ENCODE measurements at regions not wholly inside any gene's neighbourhood (a gene's known extent, or its start where the extent isn't known, plus 50 kb on each side); places are given as distances from the start of the nearest gene placed in this dataset.

DNA sequence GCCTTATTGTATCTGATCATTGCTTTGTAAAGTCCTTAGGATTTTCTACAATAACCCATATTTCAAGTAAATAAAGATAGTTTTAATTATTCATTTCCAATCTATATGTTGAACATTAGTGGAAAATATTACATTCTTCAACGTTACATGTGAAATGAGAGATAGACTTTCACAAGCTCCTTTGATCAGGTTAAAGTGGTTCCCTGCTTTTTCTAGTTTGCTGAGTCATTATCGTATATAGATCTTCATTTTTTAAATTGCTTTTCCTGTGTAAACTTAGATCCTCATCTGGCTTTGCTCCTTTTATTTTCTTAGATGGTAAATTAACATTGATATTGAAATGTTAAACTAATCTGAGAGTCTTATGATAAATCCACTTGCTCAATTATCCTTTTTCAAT, 599.0 kb downstream of the TRAM1L1 start:
- no peak overlapping the region for H3K4me3 ChIP-seq
- in situ Hi-C loops (cut with MboI; ENCODE audit: low sequenced_read_pairs), result no loop called here
- no peaks in the 10 kb centered on the region for H3K36me3 ChIP-seq (replicated peaks)
- no peaks in the 10 kb centered on the region for H3K27me3 ChIP-seq (ENCODE audit: low read depth)
- H3K9me3 ChIP-seq, result no peaks in the 10 kb centered on the region
- DNase-seq (ENCODE audit: low spot score in 2 of 2), result no peak
- peaks cover 4% of the 10 kb centered on the region; the same call in 1 of the 2 replicates for H3K4me1 ChIP-seq

DNA sequence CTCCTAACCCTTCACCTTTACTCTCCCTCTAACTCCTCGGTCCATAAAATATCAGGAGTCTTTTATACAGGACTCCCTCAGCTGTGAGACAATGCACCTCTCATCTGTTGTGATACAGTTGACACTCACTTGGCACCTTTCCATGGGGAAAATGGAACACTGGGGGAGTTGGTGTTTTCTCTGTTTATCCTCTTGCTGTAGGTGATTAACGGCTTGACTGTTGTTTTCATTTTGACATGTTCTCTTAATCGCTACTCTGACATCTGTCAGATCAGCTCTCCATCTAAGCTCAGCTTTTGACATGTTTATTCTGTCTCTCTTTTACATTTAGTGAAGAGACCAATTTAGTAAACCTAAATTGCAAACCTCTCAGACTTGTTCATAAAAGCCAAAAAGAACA, 604.8 kb downstream of the TRAM1L1 start:
- Histone ChIP-seq H3K4me1 (peaks cover 9% of the 10 kb centered on the region), H3K36me3 (replicated peaks) (no peaks in the 10 kb centered on the region), H3K9me3 (no peaks in the 10 kb centered on the region), H3K27me3 (ENCODE audit: low read depth) (no peaks in the 10 kb centered on the region), H3K4me3 (no peak overlapping the region)
- DNase-seq (ENCODE audit: low spot score in 2 of 2), result peak; percentile 74 to 82
- in situ Hi-C loops (cut with MboI; ENCODE audit: low sequenced_read_pairs), result no loop called here

DNA sequence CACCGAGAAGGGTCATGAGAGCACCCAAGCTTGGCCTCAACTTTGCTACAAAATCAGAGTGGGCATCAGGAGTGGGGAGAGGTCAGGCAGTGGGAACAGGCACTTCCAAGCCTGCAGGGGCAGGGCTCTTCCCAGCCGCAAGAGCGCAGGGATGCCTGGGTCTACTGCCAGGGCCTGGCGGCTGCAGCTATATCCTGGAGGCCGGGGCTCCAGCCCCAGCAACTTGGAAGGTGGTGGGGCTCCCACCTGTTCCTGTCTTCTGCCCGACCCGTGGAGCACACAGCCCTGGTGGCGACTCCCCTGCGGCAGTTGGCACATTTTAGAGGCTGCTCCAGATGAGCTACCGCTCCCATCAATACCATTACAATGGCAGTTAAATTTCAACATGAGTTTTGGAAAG, 607.0 kb downstream of the TRAM1L1 start:
- H3K4me1 ChIP-seq, result peaks cover 9% of the 10 kb centered on the region
- H3K4me3 ChIP-seq, result no peak overlapping the region
- no peaks in the 10 kb centered on the region for H3K9me3 ChIP-seq
- in situ Hi-C loops (cut with MboI; ENCODE audit: low sequenced_read_pairs), result no loop called here
- H3K27me3 ChIP-seq (ENCODE audit: low read depth), result no peaks in the 10 kb centered on the region
- no peak for DNase-seq (ENCODE audit: low spot score in 2 of 2)
- H3K36me3 ChIP-seq (replicated peaks), result no peaks in the 10 kb centered on the region

DNA sequence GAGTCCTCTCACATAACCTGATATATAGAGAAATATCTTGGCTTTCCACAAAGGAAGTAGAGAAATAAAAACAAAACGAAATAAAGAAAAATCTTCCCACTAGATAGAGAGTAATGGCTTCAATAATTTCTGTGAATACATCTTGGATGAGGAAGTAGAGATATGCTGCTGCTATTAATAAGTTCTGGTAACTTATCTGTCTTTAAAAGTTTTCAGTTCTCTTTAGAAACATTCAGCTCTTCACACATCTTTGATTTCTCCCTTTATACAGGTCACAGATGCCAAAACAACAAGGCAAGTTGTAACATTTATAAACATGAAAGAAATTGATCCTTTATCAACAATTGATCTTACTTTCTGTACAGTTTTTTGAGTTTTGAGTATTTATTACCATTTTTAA, 615.8 kb downstream of the TRAM1L1 start:
- Histone ChIP-seq H3K9me3 (no peaks in the 10 kb centered on the region), H3K27me3 (ENCODE audit: low read depth) (no peaks in the 10 kb centered on the region), H3K4me3 (no peak overlapping the region), H3K36me3 (replicated peaks) (no peaks in the 10 kb centered on the region), H3K4me1 (no peaks in the 10 kb centered on the region)
- in situ Hi-C loops (cut with MboI; ENCODE audit: low sequenced_read_pairs), result no loop called here
- no peak for DNase-seq (ENCODE audit: low spot score in 2 of 2)

DNA sequence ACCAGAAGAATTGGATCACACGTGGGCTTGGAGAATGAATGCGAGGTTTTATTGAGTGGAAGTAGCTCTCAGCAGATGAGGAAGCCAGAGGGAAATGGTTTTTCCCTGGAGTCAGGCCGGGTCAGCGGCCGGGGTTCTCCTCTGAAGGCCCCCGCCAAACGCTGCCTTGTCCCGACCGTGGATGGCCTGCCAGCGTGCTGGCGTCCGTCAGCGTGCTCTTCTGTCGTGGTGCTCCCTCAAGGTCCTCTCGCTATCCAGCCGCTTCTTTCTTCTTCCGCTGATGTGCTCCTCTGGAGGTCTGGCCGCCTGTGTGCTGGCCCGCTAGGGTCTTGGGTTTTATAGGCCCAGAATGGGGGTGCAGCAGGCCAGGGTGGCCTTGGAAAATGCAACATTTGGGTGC, 632.2 kb downstream of the TRAM1L1 start:
- DNase-seq (ENCODE audit: low spot score in 2 of 2), result no peak
- Histone ChIP-seq H3K9me3 (no peaks in the 10 kb centered on the region), H3K4me3 (no peak overlapping the region), H3K27me3 (ENCODE audit: low read depth) (no peaks in the 10 kb centered on the region), H3K4me1 (0 out of 2 replicates have a peak, but pooled peaks cover 5% of the 10 kb centered on the region), H3K36me3 (replicated peaks) (no peaks in the 10 kb centered on the region)
- in situ Hi-C loops (cut with MboI; ENCODE audit: low sequenced_read_pairs), result no loop called here

DNA sequence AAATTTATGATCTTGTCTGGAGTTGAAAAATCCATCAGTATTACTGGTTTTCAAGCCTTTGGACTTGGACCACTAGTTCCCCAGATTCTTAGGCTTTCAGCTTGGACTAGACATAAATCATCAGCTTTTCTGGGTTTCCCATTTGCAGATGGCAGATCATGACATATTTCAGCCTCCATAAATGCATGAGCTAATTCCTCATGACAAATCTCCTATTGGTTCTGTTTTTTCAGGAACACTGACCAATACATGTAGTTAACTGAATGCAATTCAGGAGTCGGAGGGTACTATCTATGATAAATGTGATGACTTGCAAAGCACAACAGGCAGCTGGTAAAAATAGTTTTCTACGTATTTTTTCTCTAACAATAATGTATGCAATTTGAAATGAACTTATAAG, 635.6 kb downstream of the TRAM1L1 start:
- in situ Hi-C loops (cut with MboI; ENCODE audit: low sequenced_read_pairs), result no loop called here
- Histone ChIP-seq H3K9me3 (no peaks in the 10 kb centered on the region), H3K27me3 (ENCODE audit: low read depth) (no peaks in the 10 kb centered on the region), H3K4me1 (0 out of 2 replicates have a peak, but pooled peaks cover 4% of the 10 kb centered on the region), H3K36me3 (replicated peaks) (no peaks in the 10 kb centered on the region), H3K4me3 (no peak overlapping the region)
- DNase-seq (ENCODE audit: low spot score in 2 of 2), result no peak

DNA sequence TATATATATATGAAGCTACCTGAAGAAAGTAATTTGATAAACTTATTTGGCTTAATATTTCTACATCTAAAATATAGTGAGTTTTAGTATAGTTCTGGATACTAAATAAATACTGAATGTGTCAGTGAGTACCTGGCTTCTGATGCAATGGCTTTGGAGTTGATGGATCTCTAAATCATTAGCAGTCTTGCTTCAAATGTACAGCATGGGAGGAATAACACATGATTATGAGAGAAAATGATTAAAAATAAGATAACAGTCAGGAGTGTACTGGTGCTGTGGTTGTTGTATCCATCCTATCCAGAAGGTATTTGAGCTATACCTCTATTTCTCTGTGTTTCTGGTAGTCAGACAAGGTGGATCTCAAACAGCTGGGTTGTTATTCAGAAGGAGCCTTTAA, 641.3 kb downstream of the TRAM1L1 start:
- no peaks in the 10 kb centered on the region for H3K36me3 ChIP-seq (replicated peaks)
- no peaks in the 10 kb centered on the region for H3K9me3 ChIP-seq
- no peak for DNase-seq (ENCODE audit: low spot score in 2 of 2)
- in situ Hi-C loops (cut with MboI; ENCODE audit: low sequenced_read_pairs), result no loop called here
- no peaks in the 10 kb centered on the region for H3K27me3 ChIP-seq (ENCODE audit: low read depth)
- no peaks in the 10 kb centered on the region for H3K4me1 ChIP-seq
- H3K4me3 ChIP-seq, result no peak overlapping the region

DNA sequence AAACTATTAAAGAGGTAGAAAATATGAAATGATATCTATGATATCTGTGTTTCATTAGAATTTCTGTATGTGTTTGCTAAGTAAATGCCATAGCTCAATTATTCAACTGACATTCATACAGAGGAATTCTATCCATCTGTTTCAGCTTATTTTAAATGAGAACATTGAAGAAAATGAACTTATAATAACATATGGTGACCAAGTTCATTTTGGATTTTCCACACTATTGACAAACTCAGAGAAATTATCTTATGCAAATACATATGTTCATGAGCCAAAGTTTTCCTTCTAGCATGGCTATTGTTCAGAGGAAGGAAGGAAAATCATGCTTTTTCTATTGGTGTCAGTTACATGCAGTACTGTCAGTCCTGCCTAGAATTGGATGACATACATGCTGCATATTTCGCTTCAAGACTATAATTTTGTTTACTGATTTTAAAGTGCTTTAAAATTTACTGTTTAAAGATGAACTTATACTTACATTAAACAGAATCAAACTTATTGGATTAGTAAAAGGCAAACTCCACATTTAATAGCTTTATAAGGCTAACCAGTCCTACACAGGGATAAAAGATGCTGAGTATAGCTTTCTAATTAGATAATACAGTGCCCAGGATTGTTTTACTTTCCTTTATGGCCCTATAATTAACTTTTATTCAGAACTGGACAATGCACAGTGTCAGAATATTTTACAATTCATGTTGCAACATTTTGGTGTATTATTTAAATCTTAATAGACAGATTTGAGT, 646.2 kb downstream of the TRAM1L1 start:
- in situ Hi-C loops (cut with MboI; ENCODE audit: low sequenced_read_pairs), result no loop called here
- Histone ChIP-seq H3K9me3 (no peaks in the 10 kb centered on the region), H3K4me3 (no peak overlapping the region), H3K36me3 (replicated peaks) (no peaks in the 10 kb centered on the region), H3K27me3 (ENCODE audit: low read depth) (no peaks in the 10 kb centered on the region), H3K4me1 (no peaks in the 10 kb centered on the region)
- DNase-seq (ENCODE audit: low spot score in 2 of 2), result no peak

DNA sequence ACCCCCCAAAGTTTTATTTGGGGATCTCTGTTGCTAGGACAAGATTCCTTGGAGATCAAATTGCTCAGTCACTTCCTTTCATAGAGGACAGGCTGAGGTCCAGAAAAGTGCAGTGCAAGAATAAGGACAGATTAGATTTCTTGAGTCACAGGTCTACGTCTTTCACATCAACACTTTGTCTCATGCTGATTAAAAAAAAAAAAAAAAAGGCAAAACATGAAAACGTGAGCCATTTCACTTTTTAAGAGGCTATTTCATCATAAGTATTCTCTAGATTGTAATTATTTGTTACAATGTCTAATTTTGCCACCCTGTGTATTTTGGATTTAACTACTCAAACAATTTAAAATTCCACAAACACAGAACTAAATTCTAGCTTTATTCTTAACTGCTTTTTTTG, 647.0 kb downstream of the TRAM1L1 start:
- no peaks in the 10 kb centered on the region for H3K9me3 ChIP-seq
- no peak for DNase-seq (ENCODE audit: low spot score in 2 of 2)
- no peaks in the 10 kb centered on the region for H3K27me3 ChIP-seq (ENCODE audit: low read depth)
- no peak overlapping the region for H3K4me3 ChIP-seq
- no peaks in the 10 kb centered on the region for H3K4me1 ChIP-seq
- in situ Hi-C loops (cut with MboI; ENCODE audit: low sequenced_read_pairs), result no loop called here
- H3K36me3 ChIP-seq (replicated peaks), result no peaks in the 10 kb centered on the region

DNA sequence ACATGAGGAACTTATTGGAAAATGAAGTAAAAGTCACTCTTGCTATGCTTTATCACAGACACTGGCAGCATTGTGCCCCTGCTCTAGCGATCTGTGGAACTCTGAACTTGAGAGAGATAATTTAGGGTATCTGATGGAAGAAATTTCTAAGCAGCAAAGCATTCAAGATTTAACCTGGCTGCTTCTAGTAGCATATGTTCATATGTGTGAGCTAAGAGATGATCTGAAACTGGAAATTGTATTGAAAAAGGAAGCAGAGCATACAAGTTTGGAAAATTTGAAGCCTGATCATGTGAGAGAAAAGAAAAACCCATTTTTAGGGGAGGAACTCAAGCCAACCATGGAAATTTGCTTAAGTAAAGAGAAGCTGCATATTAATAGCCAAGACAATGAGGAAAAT, 657.7 kb downstream of the TRAM1L1 start:
- Histone ChIP-seq H3K4me1 (no peaks in the 10 kb centered on the region), H3K27me3 (ENCODE audit: low read depth) (no peaks in the 10 kb centered on the region)

DNA sequence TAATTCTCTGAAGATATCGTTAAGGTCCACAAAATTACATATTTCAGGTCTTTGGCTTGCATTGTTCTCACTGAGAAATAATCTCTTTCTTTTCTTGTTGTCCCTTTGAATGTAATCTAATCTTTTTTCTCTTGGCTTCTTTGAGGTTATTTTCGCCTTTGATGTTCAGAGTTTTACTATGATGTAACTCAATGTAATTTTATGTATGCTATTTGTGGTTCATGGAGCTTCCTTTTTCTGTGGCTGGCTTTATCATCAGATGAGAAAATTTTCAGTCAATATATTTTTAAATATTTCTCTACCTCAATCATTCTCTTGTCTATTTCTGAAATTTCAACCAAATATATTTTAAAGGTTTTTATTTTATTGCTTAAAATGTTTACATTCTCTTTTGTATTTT, 672.2 kb downstream of the TRAM1L1 start:
- Histone ChIP-seq H3K4me3 (no peak overlapping the region), H3K27me3 (ENCODE audit: low read depth) (no peaks in the 10 kb centered on the region), H3K36me3 (replicated peaks) (no peaks in the 10 kb centered on the region), H3K4me1 (no peaks in the 10 kb centered on the region; the same call in 1 of the 2 replicates), H3K9me3 (no peaks in the 10 kb centered on the region)
- DNase-seq (ENCODE audit: low spot score in 2 of 2), result no peak
- in situ Hi-C loops (cut with MboI; ENCODE audit: low sequenced_read_pairs), result no loop called here

More for the DNA sequence above, 657.7 kb downstream of the TRAM1L1 start:
- H3K36me3 ChIP-seq (replicated peaks), result no peaks in the 10 kb centered on the region
- no peak for DNase-seq (ENCODE audit: low spot score in 2 of 2)
- H3K4me3 ChIP-seq, result no peak overlapping the region
- no peaks in the 10 kb centered on the region for H3K9me3 ChIP-seq
- in situ Hi-C loops (cut with MboI; ENCODE audit: low sequenced_read_pairs), result no loop called here

DNA sequence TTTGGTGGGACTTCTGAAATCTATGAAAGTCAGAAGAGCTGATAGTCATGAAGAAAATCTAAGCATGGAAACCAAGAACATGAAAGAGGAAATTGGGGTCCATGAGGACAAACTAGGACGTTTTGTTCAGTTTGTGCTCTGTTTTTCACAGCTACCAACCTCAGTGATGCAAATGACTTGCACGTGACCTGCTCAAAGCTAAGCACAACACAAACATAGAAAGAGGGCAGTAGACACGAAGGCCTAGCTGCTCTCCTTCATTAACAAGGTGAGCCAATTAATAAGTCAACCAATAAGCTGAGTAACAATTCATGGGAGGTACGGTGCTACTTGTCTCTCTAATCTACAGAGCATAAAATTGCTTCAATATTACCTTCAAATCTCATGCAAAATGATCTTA, 684.1 kb downstream of the TRAM1L1 start:
- in situ Hi-C loops (cut with MboI; ENCODE audit: low sequenced_read_pairs), result no loop called here
- no peaks in the 10 kb centered on the region for H3K4me1 ChIP-seq
- no peak for DNase-seq (ENCODE audit: low spot score in 2 of 2)

DNA sequence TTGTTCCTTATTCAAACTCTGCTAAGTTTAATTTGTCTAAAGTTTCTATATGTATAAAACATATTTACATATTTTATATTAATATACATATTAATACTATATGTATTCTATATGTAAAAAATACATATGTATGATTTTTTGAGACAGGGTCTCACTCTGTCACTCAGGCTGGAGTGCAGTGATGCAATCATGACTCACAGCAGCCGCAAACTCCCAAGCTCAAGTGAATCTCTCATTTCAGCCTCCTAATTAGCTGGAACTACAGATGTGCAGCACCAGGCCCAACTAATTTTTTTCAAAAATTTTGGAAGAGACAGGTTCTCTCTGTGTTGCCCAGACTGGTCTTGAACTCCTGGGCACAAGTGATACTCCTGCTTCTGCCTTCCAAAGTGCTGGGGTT, 684.9 kb downstream of the TRAM1L1 start:
- no peaks in the 10 kb centered on the region for H3K9me3 ChIP-seq
- no peak for DNase-seq (ENCODE audit: low spot score in 2 of 2)
- no peak overlapping the region for H3K4me3 ChIP-seq
- in situ Hi-C loops (cut with MboI; ENCODE audit: low sequenced_read_pairs), result no loop called here
- H3K4me1 ChIP-seq, result no peaks in the 10 kb centered on the region
- H3K27me3 ChIP-seq (ENCODE audit: low read depth), result no peaks in the 10 kb centered on the region
- no peaks in the 10 kb centered on the region for H3K36me3 ChIP-seq (replicated peaks)

More for the DNA sequence above, 684.1 kb downstream of the TRAM1L1 start:
- no peaks in the 10 kb centered on the region for H3K27me3 ChIP-seq (ENCODE audit: low read depth)
- no peaks in the 10 kb centered on the region for H3K9me3 ChIP-seq
- no peak overlapping the region for H3K4me3 ChIP-seq
- H3K36me3 ChIP-seq (replicated peaks), result no peaks in the 10 kb centered on the region

DNA sequence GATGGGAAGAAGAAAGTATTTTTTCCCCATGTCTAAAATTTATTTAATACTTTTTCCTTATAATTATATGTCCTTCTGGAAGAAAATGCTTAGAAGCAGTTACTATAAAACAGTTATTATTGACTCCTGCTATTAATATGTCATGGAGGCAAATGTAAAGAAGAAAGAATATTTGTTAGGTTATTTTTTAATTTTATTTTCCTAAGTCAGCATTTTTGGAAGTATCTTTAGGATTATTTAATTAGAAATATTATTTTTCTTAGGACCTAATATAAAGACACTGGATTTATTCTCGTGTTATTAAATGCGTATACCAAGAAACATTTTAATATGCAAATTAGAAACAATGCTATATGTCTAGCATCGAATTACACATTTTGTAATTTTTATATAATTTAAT, 687.7 kb downstream of the TRAM1L1 start:
- H3K36me3 ChIP-seq (replicated peaks), result no peaks in the 10 kb centered on the region
- DNase-seq (ENCODE audit: low spot score in 2 of 2), result no peak
- H3K4me1 ChIP-seq, result no peaks in the 10 kb centered on the region
- no peak overlapping the region for H3K4me3 ChIP-seq
- H3K9me3 ChIP-seq, result no peaks in the 10 kb centered on the region
- in situ Hi-C loops (cut with MboI; ENCODE audit: low sequenced_read_pairs), result no loop called here
- no peaks in the 10 kb centered on the region for H3K27me3 ChIP-seq (ENCODE audit: low read depth)

DNA sequence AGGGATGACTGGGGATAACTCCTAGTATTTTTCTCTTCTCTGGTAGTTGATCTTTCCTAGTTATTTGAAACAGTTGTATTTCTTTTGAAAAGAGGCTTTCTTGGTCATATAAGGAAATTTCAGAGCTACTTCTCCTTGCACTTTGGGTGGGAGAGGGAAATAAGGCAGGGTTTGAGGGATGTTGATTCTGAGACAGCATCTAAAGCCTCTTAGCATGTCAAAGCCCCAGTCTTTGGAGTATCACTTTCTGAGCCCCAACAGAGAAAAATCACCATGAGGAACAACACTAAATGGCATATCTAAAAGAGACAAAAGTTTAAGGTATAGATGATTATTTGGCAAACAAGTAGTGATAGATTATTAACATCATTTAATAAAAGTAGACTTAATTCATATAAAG, 688.1 kb downstream of the TRAM1L1 start:
- no peaks in the 10 kb centered on the region for H3K9me3 ChIP-seq
- no peaks in the 10 kb centered on the region for H3K27me3 ChIP-seq (ENCODE audit: low read depth)
- no peaks in the 10 kb centered on the region for H3K4me1 ChIP-seq
- no peak overlapping the region for H3K4me3 ChIP-seq
- no peaks in the 10 kb centered on the region for H3K36me3 ChIP-seq (replicated peaks)
- no peak for DNase-seq (ENCODE audit: low spot score in 2 of 2)
- in situ Hi-C loops (cut with MboI; ENCODE audit: low sequenced_read_pairs), result no loop called here
